K562 (cell line): ENCODE measurements at regions not wholly inside any gene's neighbourhood (a gene's known extent, or its start where the extent isn't known, plus 50 kb on each side); places are given as distances from the start of the nearest gene placed in this dataset.

Experiments
- ATAC-seq: fragments of 200-7000 bp; cut with Tn5 transposase; 3 replicates; pipeline ENCODE4 v1.9.1; 2020; ENCODE audit warnings: moderate library complexity
- BruUV-seq: library from RNA; stranded (reverse); fragments of 400-500 nt; replicated peaks from 2 replicates; lab custom pipeline; 2021; lab: Mats Ljungman, UMichigan
- CTCF ChIA-PET: fragments of 300-600 bp; formaldehyde crosslinking; extraction: SDS; loops from one replicate; lab custom pipeline; 2021; ENCODE audit warnings: low intra/inter-chr PET ratio; lab: Yijun Ruan, JAX
- POLR2A ChIA-PET: fragments of 300-600, 350-650 bp; sonication (Branson Sonifier 250); formaldehyde crosslinking; extraction: SDS; loops from one replicate; lab custom pipeline; 2021; ENCODE audit warnings: antibody characterized with exemption, inconsistent platforms; lab: Yijun Ruan, JAX
- DNase-seq, 4 experiments: peaks; one replicate each; pipeline versions ENCODE4 v3.0.0 to v3.0.0-alpha.2; 2011 to 2018; ENCODE audit warnings: low spot score in 3 of 4, mixed read lengths in 3 of 4; ENCODE audit errors: extremely low read depth in 1 of 4
- FAIRE-seq: peaks from 2 replicates; lab custom pipeline; 2011; peaks lifted over from hg19 to GRCh38; lab: Jason Lieb, UNC
- H2AFZ ChIP-seq: 2 replicates; pipeline ENCODE4 v1.6.0; 2011; ENCODE audit warnings: low read depth, low read length, control low read depth, inconsistent platforms
- H3K27ac ChIP-seq: fragments of 200-600 bp; 3 replicates; pipeline ENCODE4 v1.8.0; 2011; ENCODE audit warnings: low read depth, mild to moderate bottlenecking, control low read depth, inconsistent platforms, low read length, moderate library complexity, mixed read lengths; ENCODE audit errors: extremely low read depth
- H3K27me3 ChIP-seq, 2 experiments: fragments of 300-600 bp in 1 of 2; 2 replicates in 1 of 2; 3 replicates in 1 of 2; pipeline versions ENCODE4 v1.6.0 to v1.8.0; 2011; ENCODE audit warnings: inconsistent platforms in 2 of 2, low read length in 2 of 2, mild to moderate bottlenecking in 1 of 2, mixed read lengths in 1 of 2, moderate library complexity in 1 of 2; ENCODE audit not compliant: control insufficient read depth in 2 of 2, insufficient read depth in 2 of 2
- H3K36me3 ChIP-seq: fragments of 300-600 bp; 3 replicates; pipeline ENCODE4 v1.8.0; 2011; ENCODE audit warnings: mild to moderate bottlenecking, low read length, inconsistent platforms; ENCODE audit not compliant: control insufficient read depth, insufficient read depth
- H3K4me1 ChIP-seq, 2 experiments: fragments of 200-600 bp in 1 of 2; replicated peaks in 1 of 2; 2 replicates in 1 of 2; 3 replicates in 1 of 2; pipeline versions ENCODE4 v1.5.1 to v1.8.0; 2011; ENCODE audit warnings: inconsistent platforms in 2 of 2, low read length in 2 of 2, mild to moderate bottlenecking in 1 of 2, mixed read lengths in 1 of 2, moderate library complexity in 1 of 2; ENCODE audit not compliant: control insufficient read depth in 2 of 2, insufficient read depth in 2 of 2
- H3K4me2 ChIP-seq: 2 replicates; pipeline ENCODE4 v1.6.1; 2011; ENCODE audit warnings: low read length, control low read depth, inconsistent platforms, mixed read lengths; ENCODE audit not compliant: insufficient read depth
- H3K4me3 ChIP-seq: fragments of 200-600 bp; sonication (generic), shearing (Covaris generic); 2 replicates; pipeline ENCODE4 v1.5.1; 2016; ENCODE audit warnings: control low read depth, inconsistent platforms
- H3K79me2 ChIP-seq: fragments of 200-600 bp; 3 replicates; pipeline ENCODE4 v1.8.0; 2011; ENCODE audit warnings: low read length, inconsistent platforms; ENCODE audit not compliant: control insufficient read depth, insufficient read depth
- H3K9ac ChIP-seq, 2 experiments: 2 replicates each; pipeline versions ENCODE4 v1.6.0 to v1.6.1; 2011; ENCODE audit warnings: low read depth in 2 of 2, low read length in 2 of 2, control low read depth in 1 of 2, inconsistent platforms in 1 of 2, mild to moderate bottlenecking in 1 of 2, mixed read lengths in 1 of 2; ENCODE audit not compliant: insufficient read depth in 1 of 2
- H3K9me1 ChIP-seq: one replicate; pipeline ENCODE4 v1.6.0; 2011; ENCODE audit warnings: inconsistent platforms, mild to moderate bottlenecking, low read length, moderate library complexity; ENCODE audit not compliant: control insufficient read depth, insufficient read depth
- H3K9me3 ChIP-seq: replicated peaks from 2 replicates; pipeline ENCODE4 v1.5.1; 2011; ENCODE audit warnings: low read depth, low read length, inconsistent platforms; ENCODE audit not compliant: control insufficient read depth, insufficient read depth
- H4K20me1 ChIP-seq: replicated peaks from 2 replicates; pipeline ENCODE4 v1.6.1; 2011; ENCODE audit warnings: low read length, inconsistent platforms, mixed read lengths; ENCODE audit not compliant: control insufficient read depth, insufficient read depth
- JUND ChIP-seq, 2 experiments: IDR thresholded peaks; 2 replicates in 1 of 2; 3 replicates in 1 of 2; pipeline ENCODE4 v1.6.1; 2011; ENCODE audit warnings: borderline replicate concordance in 2 of 2, low read depth in 2 of 2, low read length in 2 of 2, improper control_type of control experiment in 1 of 2, missing biosample characterization in 1 of 2, missing genetic modification characterization in 1 of 2, missing genetic modification reagents in 1 of 2
- MCM5 ChIP-seq: fragments of 450-650 bp; IDR thresholded peaks from 2 replicates; pipeline ENCODE4 v1.6.1; 2016; ENCODE audit warnings: low read depth
- NCOA6 ChIP-seq: fragments of 450-650 bp; IDR thresholded peaks from 2 replicates; pipeline ENCODE4 v1.6.1; 2017; ENCODE audit warnings: mild to moderate bottlenecking
- NEUROD1 ChIP-seq: fragments of 150-350 bp; IDR thresholded peaks from 2 replicates; pipeline ENCODE4 v1.6.1; 2014; ENCODE audit warnings: borderline replicate concordance, low read length, low read depth; ENCODE audit not compliant: partially characterized antibody
- NR2C1 ChIP-seq, 2 experiments: fragments of 450-650 bp; IDR thresholded peaks; 2 replicates each; pipeline ENCODE4 v1.6.1; 2017; ENCODE audit warnings: mild to moderate bottlenecking in 2 of 2, antibody characterized with exemption in 1 of 2, inconsistent platforms in 1 of 2, missing compliant biosample characterization in 1 of 2, missing genetic modification characterization in 1 of 2
- RBFOX2 ChIP-seq: fragments of 200-400 bp; formaldehyde crosslinking; IDR thresholded peaks from 2 replicates; pipeline ENCODE4 v1.6.1; 2017; ENCODE audit warnings: low read depth, mild to moderate bottlenecking, low read length, moderate library complexity
- SP2 ChIP-seq: IDR thresholded peaks from 2 replicates; pipeline ENCODE4 v1.6.1; 2011; ENCODE audit warnings: mild to moderate bottlenecking, low read depth, low read length, moderate library complexity; ENCODE audit not compliant: poor library complexity, severe bottlenecking; ENCODE audit errors: extremely low read depth
- SRSF3 ChIP-seq: fragments of 200-400 bp; formaldehyde crosslinking; IDR thresholded peaks from 2 replicates; pipeline ENCODE4 v1.6.1; 2016; ENCODE audit warnings: mild to moderate bottlenecking, low read length, moderate library complexity; ENCODE audit not compliant: insufficient read depth
- ZNF766 ChIP-seq: fragments of 200-800 bp; sonication (Bioruptor generic); conservative IDR thresholded peaks from 2 replicates; pipeline ENCODE4 v1.6.1; 2016; ENCODE audit warnings: missing genetic modification characterization, missing compliant biosample characterization
- WGBS: fragments of 100-300 bp; shearing (Covaris generic); methylation state at CpG from one replicate; pipeline ENCODE4 v1.1.6; 2016; ENCODE audit warnings: low coverage, mixed read lengths; ENCODE audit not compliant: insufficient coverage; ENCODE audit errors: missing lambda C conversion rate; 5-methylcytosine and 5-hydroxymethylcytosine counted together
- in situ Hi-C: fragments of 300-500 bp; cut with MboI; formaldehyde crosslinking; loops from 4 replicates; pipeline ENCODE4 v1.15.0; 2018; ENCODE audit warnings: inconsistent platforms, mixed read lengths
- intact Hi-C: fragments of 100-400 bp; cut with micrococcal nuclease; formaldehyde crosslinking; loops from 2 replicates; pipeline ENCODE4 v1.14.2; 2022

GRCh38 chr7:25830215-25830614, 321.8 kb upstream of the NFE2L3 start:
- no peaks in the 10 kb centered on the region; a peak in 1 of 5 replicates for H3K4me1 ChIP-seq
- H3K4me3 ChIP-seq, result no peak overlapping the region
- no peak for DNase-seq
- intact Hi-C loops (no loop called here), in situ Hi-C loops (loop anchor here (25.0 kb wide), 1 partner anchor 443 kb away; no protein-coding TSS in a partner anchor)
- no peak for TF ChIP-seq RBFOX2
- no peak for TF ChIP-seq NCOA6
- no peak for TF ChIP-seq NR2C1 (IDR thresholded peaks at IDR 0.05)
- TF ChIP-seq NR2C1 (tag; IDR thresholded peaks at IDR 0.05), result no peak
- no peak for TF ChIP-seq ZNF766 (CRISPR knock-in tag)
- no peak for TF ChIP-seq JUND (IDR thresholded peaks at IDR 0.05; ENCODE audit: borderline replicate concordance, low read depth, low read length)
- TF ChIP-seq JUND (tag; IDR thresholded peaks at IDR 0.05; ENCODE audit: borderline replicate concordance, low read depth, low read length), result no peak
- TF ChIP-seq SP2, result no peak
- no peak for TF ChIP-seq MCM5
- TF ChIP-seq SRSF3, result no peak
- TF ChIP-seq NEUROD1, result no peak
- no TSS peak for BruUV-seq
- no peak overlapping the region for H3K4me2 ChIP-seq
- no peaks in the 10 kb centered on the region for H3K27me3 ChIP-seq
- H3K27ac ChIP-seq, result no peak overlapping the region
- H2AFZ ChIP-seq, result no peak overlapping the region
- no peaks in the 10 kb centered on the region for H3K9me1 ChIP-seq
- CTCF ChIA-PET, result no interaction called here
- POLR2A ChIA-PET, result no interaction called here
- H3K79me2 ChIP-seq, result no peaks in the 10 kb centered on the region
- H3K36me3 ChIP-seq, result no peaks in the 10 kb centered on the region
- ATAC-seq, result no peak
- no peak for FAIRE-seq
- WGBS, result 21% methylated on average over 3 of the region's 3 CpGs
- H3K9ac ChIP-seq, result no peak overlapping the region
- no peaks in the 10 kb centered on the region for H4K20me1 ChIP-seq
- no peaks in the 10 kb centered on the region for H3K9me3 ChIP-seq
